Transverse colon (tissue), 4 donors: ENCODE measurements at regions not wholly inside any gene's neighbourhood (a gene's known extent, or its start where the extent isn't known, plus 50 kb on each side); places are given as distances from the start of the nearest gene placed in this dataset.

Source experiments
- DNase-seq: peaks from one replicate; pipeline ENCODE4 v3.0.0-alpha.2; 2019
- H3K27ac ChIP-seq, 4 donors: fragments of 200-600 bp; sonication (generic); 2 replicates each; pipeline ENCODE4 v1.5.1; 2016 to 2018; ENCODE audit warnings: inconsistent platforms in 4 of 4
- H3K27me3 ChIP-seq: fragments of 200-600 bp; sonication (generic); 2 replicates; pipeline ENCODE4 v1.5.1; 2017; ENCODE audit warnings: inconsistent platforms
- H3K36me3 ChIP-seq, 4 donors: fragments of 200-600 bp; sonication (generic); 2 replicates each; pipeline ENCODE4 v1.5.1; 2017 to 2019; ENCODE audit warnings: inconsistent platforms in 4 of 4
- H3K4me1 ChIP-seq, 4 donors: fragments of 200-600 bp; sonication (generic); 2 replicates each; pipeline ENCODE4 v1.5.1; 2017 to 2020; ENCODE audit warnings: inconsistent platforms in 4 of 4
- H3K4me3 ChIP-seq, 4 donors: fragments of 200-600 bp; sonication (generic); 1 replicate in 1 of 4; 2 replicates in 3 of 4; pipeline versions ENCODE4 v1.5.1 to v1.6.1; 2017 to 2019; ENCODE audit warnings: inconsistent platforms in 4 of 4
- H3K9me3 ChIP-seq, 2 donors: fragments of 200-600 bp; sonication (generic); 2 replicates each; pipeline ENCODE4 v1.5.1; 2017 to 2019; ENCODE audit warnings: inconsistent platforms in 2 of 2
- EP300 ChIP-seq: sonication (generic); formaldehyde crosslinking; IDR thresholded peaks from one replicate; pipeline ENCODE4 v1.6.1; 2017; ENCODE audit warnings: antibody characterized with exemption, low read depth
- POLR2A ChIP-seq: fragments of 450-650 bp; IDR thresholded peaks from one replicate; pipeline ENCODE4 v1.6.1; 2016; ENCODE audit warnings: antibody characterized with exemption, mild to moderate bottlenecking, moderate library complexity
- POLR2AphosphoS5 ChIP-seq, 3 donors: sonication (generic); formaldehyde crosslinking; IDR thresholded peaks; one replicate each; pipeline ENCODE4 v1.6.1; 2016; ENCODE audit warnings: antibody characterized with exemption in 3 of 3
- WGBS, 2 donors: methylation state at CpG; one replicate each; pipeline ENCODE4 v1.1.5; 2018; ENCODE audit warnings: low coverage in 1 of 2; 5-methylcytosine and 5-hydroxymethylcytosine counted together
- in situ Hi-C, 4 donors: fragments of 200-750 bp; cut with MboI; loops; one replicate each; pipeline versions ENCODE4 v1.15.0 to v1.15.1; 2017; ENCODE audit warnings: low sequenced_read_pairs in 3 of 4, low pct_ligation_motif_present in 1 of 4, low pct_unique_long_range_greater_than_20kb in 1 of 4
- intact Hi-C: fragments of 100-400 bp; cut with DNase I; formaldehyde crosslinking; loops from one replicate; pipeline ENCODE4 v1.15.1; 2023; ENCODE audit warnings: low total_unique reads
- TF ChIP-seq, protein P1 (sequence below), 5 experiments: fragments of 200-600 bp in 3 of 5; fragments of 450-650 bp in 2 of 5; sonication (generic) in 3 of 5; IDR thresholded peaks; 1 replicate in 2 of 5; 2 replicates in 3 of 5; pipeline ENCODE4 v1.5.1; 2016 to 2017; ENCODE audit warnings: antibody characterized with exemption in 5 of 5, inconsistent platforms in 3 of 5, mild to moderate bottlenecking in 2 of 5, moderate library complexity in 1 of 5

DNA sequence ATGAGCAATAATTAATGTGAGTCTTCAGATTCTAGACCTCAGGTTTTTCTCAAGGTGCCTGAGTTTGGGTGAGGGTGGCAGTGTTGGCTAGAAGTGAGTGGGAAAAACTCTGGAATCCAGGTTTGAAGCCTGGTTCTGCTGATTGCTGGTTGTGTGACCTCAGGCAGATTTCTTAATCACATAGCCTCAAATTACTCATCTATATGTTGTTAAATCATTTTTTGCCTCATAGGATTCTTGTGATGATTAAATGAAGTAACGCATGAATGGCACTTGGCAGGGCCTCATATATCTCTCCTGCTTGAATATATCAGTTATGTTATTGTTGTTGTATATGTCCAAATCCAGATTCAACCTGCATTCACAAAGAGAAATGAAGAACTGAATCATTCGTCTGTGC lies 60.5 kb downstream of the NR2F2 start:
- Histone ChIP-seq H3K36me3 (no peaks in the 10 kb centered on the region), H3K27me3 (no peaks in the 10 kb centered on the region), H3K9me3 (no peaks in the 10 kb centered on the region), H3K4me1 (no peaks in the 10 kb centered on the region), H3K4me3 (no peak overlapping the region), H3K27ac (no peak overlapping the region)
- no peak for TF ChIP-seq POLR2AphosphoS5 (IDR thresholded peaks at IDR 0.05)
- TF ChIP-seq POLR2A = no peak
- TF ChIP-seq, protein P1, sequence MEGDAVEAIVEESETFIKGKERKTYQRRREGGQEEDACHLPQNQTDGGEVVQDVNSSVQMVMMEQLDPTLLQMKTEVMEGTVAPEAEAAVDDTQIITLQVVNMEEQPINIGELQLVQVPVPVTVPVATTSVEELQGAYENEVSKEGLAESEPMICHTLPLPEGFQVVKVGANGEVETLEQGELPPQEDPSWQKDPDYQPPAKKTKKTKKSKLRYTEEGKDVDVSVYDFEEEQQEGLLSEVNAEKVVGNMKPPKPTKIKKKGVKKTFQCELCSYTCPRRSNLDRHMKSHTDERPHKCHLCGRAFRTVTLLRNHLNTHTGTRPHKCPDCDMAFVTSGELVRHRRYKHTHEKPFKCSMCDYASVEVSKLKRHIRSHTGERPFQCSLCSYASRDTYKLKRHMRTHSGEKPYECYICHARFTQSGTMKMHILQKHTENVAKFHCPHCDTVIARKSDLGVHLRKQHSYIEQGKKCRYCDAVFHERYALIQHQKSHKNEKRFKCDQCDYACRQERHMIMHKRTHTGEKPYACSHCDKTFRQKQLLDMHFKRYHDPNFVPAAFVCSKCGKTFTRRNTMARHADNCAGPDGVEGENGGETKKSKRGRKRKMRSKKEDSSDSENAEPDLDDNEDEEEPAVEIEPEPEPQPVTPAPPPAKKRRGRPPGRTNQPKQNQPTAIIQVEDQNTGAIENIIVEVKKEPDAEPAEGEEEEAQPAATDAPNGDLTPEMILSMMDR (IDR thresholded peaks at IDR 0.05) = no peak
- no peak for TF ChIP-seq EP300
- intact Hi-C loops = no loop called here
- no peak for DNase-seq
- WGBS, 2 donors = 86 to 100% methylated on average over 1 to 2 of the region's 2 CpGs
- in situ Hi-C loops = loop anchor here in 1 of 4 donors (25.0 kb wide), 1 partner anchor 1729 kb away; no protein-coding TSS in a partner anchor

DNA sequence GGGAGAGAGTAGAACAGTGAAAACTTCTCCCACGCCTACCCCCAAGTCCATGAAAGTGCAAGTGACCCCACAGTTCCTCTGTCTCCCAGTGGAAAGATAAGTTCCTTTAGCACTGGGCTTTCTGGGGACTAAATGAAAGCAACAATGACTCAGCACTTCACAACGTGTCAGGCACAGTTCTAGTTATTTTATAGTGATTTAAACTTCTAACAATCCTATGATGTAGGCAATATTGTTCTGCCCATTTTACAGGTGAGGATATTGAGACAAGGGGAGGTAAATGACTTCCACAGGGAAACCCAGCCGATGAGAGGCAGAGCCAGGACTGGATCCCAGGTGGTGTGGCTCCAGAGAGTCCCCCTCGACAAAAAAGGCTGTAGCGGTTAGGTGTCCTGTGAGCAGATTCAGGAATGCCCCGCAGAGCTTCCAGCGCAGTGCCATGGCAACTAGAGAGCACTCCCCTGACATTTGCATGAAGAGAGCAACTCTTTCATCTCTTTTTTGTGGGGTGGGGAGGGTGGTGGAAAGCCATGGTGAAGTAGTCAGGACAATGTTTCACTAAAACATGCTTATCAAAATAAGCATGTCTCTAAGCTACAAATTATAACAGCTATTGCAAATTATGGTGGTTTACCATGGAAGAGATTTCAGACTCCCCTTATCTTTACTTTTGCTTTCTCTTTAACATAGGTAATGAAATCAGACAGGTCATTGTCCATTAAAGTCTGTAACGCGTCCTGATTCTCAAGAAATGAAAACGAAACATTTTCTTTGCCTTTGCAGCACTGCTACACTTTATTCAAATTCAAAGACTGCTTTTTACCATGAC lies 62.1 kb downstream of the NR2F2 start:
- Histone ChIP-seq H3K27ac (no peak overlapping the region), H3K36me3 (no peaks in the 10 kb centered on the region), H3K27me3 (no peaks in the 10 kb centered on the region), H3K4me1 (no peaks in the 10 kb centered on the region), H3K9me3 (no peaks in the 10 kb centered on the region), H3K4me3 (no peak overlapping the region)
- in situ Hi-C loops = loop anchor here in 1 of 4 donors (25.0 kb wide), 1 partner anchor 1730 kb away; no protein-coding TSS in a partner anchor
- DNase-seq = no peak
- intact Hi-C loops = no loop called here
- 59 to 60% methylated on average over 7 to 10 of the region's 10 CpGs for WGBS, 2 donors
- TF ChIP-seq EP300 (no peak), POLR2A (no peak), POLR2AphosphoS5 (IDR thresholded peaks at IDR 0.05) (no peak)
- TF ChIP-seq, protein P1 (IDR thresholded peaks at IDR 0.05) = no peak

DNA sequence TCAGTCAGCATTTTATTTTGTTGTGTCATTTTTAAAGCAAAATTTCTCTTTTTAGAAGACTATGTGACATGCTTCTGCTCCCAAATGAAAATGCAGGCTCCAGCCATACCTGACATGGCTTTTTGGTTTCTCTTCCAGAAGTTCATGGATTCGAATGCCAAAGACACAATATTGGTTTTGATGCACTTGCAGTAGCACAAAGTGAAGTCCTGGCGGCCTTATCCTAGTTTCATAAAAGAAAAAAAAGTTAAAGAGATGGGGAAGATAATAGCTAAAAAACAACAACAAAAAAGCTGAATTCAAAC lies 62.7 kb downstream of the NR2F2 start:
- H3K4me3 ChIP-seq = no peak overlapping the region
- DNase-seq = no peak
- H3K9me3 ChIP-seq = no peaks in the 10 kb centered on the region
- no peaks in the 10 kb centered on the region for H3K27me3 ChIP-seq
- no peaks in the 10 kb centered on the region for H3K4me1 ChIP-seq
- in situ Hi-C loops (loop anchor here in 1 of 4 donors (25.0 kb wide), 1 partner anchor 1731 kb away; no protein-coding TSS in a partner anchor), intact Hi-C loops (no loop called here)
- H3K27ac ChIP-seq = no peak overlapping the region
- H3K36me3 ChIP-seq = no peaks in the 10 kb centered on the region
- TF ChIP-seq EP300 (no peak), POLR2AphosphoS5 (IDR thresholded peaks at IDR 0.05) (no peak), POLR2A (no peak)
- TF ChIP-seq, protein P1 (IDR thresholded peaks at IDR 0.05) = no peak
- 67 to 72% methylated on average over 1 to 2 of the region's 2 CpGs for WGBS, 2 donors

DNA sequence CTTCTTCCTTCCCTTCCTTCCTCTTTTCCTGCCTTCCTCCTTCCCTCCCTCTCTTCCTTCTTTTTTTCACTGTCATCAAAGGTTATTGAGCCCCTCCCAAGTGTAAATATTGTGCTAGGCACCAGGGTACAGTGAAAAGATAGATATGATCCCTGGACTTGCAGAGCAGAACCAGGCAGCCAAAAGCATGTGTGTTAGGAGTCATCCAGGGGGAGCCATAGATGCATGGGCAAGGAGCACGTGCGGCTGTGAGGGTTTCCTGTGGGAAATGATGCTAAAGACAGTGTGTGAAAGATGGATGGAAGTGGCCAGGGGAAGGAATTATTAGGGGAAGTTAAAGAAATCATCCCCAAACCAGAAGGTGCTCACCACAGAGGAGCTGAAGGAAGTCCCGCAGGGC lies 65.2 kb downstream of the NR2F2 start:
- no peak overlapping the region for H3K4me3 ChIP-seq
- WGBS, 2 donors = 49% methylated on average over 3 of the region's 3 CpGs; no CpG with 5 or more reads in 1 of the 2 donors
- no peak for TF ChIP-seq EP300
- no peak for TF ChIP-seq POLR2AphosphoS5 (IDR thresholded peaks at IDR 0.05)
- TF ChIP-seq, protein P1 (IDR thresholded peaks at IDR 0.05) = no peak
- TF ChIP-seq POLR2A = no peak
- in situ Hi-C loops = loop anchor here in 1 of 4 donors (25.0 kb wide), 1 partner anchor 1733 kb away; no protein-coding TSS in a partner anchor
- no peaks in the 10 kb centered on the region for H3K36me3 ChIP-seq
- intact Hi-C loops = no loop called here
- H3K4me1 ChIP-seq = no peaks in the 10 kb centered on the region
- no peak overlapping the region for H3K27ac ChIP-seq
- no peak for DNase-seq
- no peaks in the 10 kb centered on the region for H3K27me3 ChIP-seq
- no peaks in the 10 kb centered on the region for H3K9me3 ChIP-seq
